ENCODE measurements at regions not wholly inside any gene's neighbourhood (a gene's known extent, or its start where the extent isn't known, plus 50 kb on each side); places are given as distances from the start of the nearest gene placed in this dataset.
A peak's percentile ranks its signal among the peaks of the same experiment; 100 is the strongest.

DNA sequence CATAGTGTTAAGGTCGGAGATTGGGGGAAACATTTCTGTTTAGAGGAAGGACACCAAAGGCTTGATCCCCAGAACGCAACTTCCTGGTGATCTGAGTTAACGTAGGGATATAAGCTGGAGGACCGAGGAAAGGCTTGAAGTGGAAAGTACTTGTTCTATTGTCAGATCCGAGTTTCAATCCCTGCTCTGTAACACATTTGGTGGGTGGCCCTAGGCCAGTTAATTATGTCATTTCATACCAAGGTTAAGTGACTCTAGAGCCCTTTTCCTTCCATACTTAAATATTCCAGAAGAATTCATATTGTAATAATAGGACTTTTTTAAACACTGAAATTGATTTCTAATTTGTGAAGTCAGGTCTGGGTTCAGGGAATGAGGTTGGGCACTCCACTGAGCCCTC lies 80.9 kb downstream of the RPLP1 start:
- TF ChIP-seq, protein P1, sequence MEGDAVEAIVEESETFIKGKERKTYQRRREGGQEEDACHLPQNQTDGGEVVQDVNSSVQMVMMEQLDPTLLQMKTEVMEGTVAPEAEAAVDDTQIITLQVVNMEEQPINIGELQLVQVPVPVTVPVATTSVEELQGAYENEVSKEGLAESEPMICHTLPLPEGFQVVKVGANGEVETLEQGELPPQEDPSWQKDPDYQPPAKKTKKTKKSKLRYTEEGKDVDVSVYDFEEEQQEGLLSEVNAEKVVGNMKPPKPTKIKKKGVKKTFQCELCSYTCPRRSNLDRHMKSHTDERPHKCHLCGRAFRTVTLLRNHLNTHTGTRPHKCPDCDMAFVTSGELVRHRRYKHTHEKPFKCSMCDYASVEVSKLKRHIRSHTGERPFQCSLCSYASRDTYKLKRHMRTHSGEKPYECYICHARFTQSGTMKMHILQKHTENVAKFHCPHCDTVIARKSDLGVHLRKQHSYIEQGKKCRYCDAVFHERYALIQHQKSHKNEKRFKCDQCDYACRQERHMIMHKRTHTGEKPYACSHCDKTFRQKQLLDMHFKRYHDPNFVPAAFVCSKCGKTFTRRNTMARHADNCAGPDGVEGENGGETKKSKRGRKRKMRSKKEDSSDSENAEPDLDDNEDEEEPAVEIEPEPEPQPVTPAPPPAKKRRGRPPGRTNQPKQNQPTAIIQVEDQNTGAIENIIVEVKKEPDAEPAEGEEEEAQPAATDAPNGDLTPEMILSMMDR (conservative IDR thresholded peaks at IDR 0.05; ENCODE audit: control insufficient read depth, insufficient read depth, low read depth, low read length), result no peak
- DNase-seq (ENCODE audit: low read depth), result no peak
- H3K4me3 ChIP-seq (ENCODE audit: control insufficient read depth, low read depth, low read length), result no peak overlapping the region

DNA sequence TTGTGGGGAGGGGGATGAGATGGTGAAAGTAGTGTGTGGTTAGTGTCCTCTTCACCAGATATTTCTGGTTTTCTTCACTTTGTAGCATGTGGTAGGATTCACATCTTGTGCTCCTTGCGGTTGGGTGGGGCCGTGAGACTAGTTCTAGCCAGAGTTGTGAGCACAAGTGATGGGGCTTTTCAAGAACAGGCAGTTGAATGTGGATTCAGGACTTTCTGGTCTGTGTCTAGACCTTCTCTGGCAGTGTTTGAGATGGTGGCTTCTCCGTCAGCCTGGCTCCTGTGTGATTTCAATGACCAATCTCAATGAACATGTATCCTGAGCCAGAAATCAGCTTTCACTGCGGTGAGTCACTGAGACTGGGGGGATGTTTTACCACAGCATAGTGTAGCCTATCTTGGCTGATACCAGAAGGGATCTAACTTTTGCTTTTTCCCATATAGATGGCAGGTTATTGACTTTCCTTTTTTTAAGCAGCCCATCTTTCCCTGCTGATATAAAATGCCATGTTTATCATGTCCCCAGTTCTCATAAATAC lies 82.6 kb downstream of the RPLP1 start:
- peak; percentile 54 for DNase-seq (ENCODE audit: low read depth)
- no peak overlapping the region for H3K4me3 ChIP-seq (ENCODE audit: control insufficient read depth, low read depth, low read length)
- TF ChIP-seq, protein P1 (conservative IDR thresholded peaks at IDR 0.05; ENCODE audit: control insufficient read depth, insufficient read depth, low read depth, low read length), result no peak

- TF ChIP-seq, protein P1 (conservative IDR thresholded peaks at IDR 0.05; ENCODE audit: control insufficient read depth, insufficient read depth, low read depth, low read length), result no peak
Measured at GRCh38 chr15:69535998-69536397, 83.4 kb downstream of the RPLP1 start.

GRCh38 chr15:69536726-69537512 lies 84.3 kb downstream of the RPLP1 start:
- H3K4me3 ChIP-seq (ENCODE audit: control insufficient read depth, low read depth, low read length), result no peak overlapping the region
- DNase-seq (ENCODE audit: low read depth), result no peak
- TF ChIP-seq, protein P1 (conservative IDR thresholded peaks at IDR 0.05; ENCODE audit: control insufficient read depth, insufficient read depth, low read depth, low read length), result no peak

More at GRCh38 chr15:69535998-69536397, 83.4 kb downstream of the RPLP1 start:
- no peak overlapping the region for H3K4me3 ChIP-seq (ENCODE audit: control insufficient read depth, low read depth, low read length)
- DNase-seq (ENCODE audit: low read depth), result no peak

- TF ChIP-seq, protein P1 (conservative IDR thresholded peaks at IDR 0.05; ENCODE audit: control insufficient read depth, insufficient read depth, low read depth, low read length), result no peak
- no peak for DNase-seq (ENCODE audit: low read depth)
Measured at GRCh38 chr15:69537901-69538300, 85.3 kb downstream of the RPLP1 start.

GRCh38 chr15:69538379-69538778 lies 85.8 kb downstream of the RPLP1 start:
- TF ChIP-seq, protein P1 (conservative IDR thresholded peaks at IDR 0.05; ENCODE audit: control insufficient read depth, insufficient read depth, low read depth, low read length), result no peak
- H3K4me3 ChIP-seq (ENCODE audit: control insufficient read depth, low read depth, low read length), result no peak overlapping the region
- no peak for DNase-seq (ENCODE audit: low read depth)

More at GRCh38 chr15:69537901-69538300, 85.3 kb downstream of the RPLP1 start:
- H3K4me3 ChIP-seq (ENCODE audit: control insufficient read depth, low read depth, low read length), result no peak overlapping the region

Data from fibroblast of mammary gland (primary cell).